Body of pancreas (tissue), 4 donors: ENCODE measurements at regions not wholly inside any gene's neighbourhood (a gene's known extent, or its start where the extent isn't known, plus 50 kb on each side); places are given as distances from the start of the nearest gene placed in this dataset.

Experiments used
- CTCF ChIP-seq, 7 experiments: fragments of 450-650 bp in 4 of 7; fragments of 200-600 bp in 3 of 7; sonication (generic) in 3 of 7; IDR thresholded peaks; one replicate each; pipeline ENCODE4 v1.5.1; 2016 to 2019; ENCODE audit warnings: antibody characterized with exemption in 7 of 7
- POLR2A ChIP-seq, 3 donors: fragments of 450-650 bp; IDR thresholded peaks; one replicate each; pipeline ENCODE4 v1.6.1; 2016; ENCODE audit warnings: antibody characterized with exemption in 3 of 3, mild to moderate bottlenecking in 2 of 3

- no peak for TF ChIP-seq CTCF (IDR thresholded peaks at IDR 0.05)
- no peak for TF ChIP-seq POLR2A (IDR thresholded peaks at IDR 0.05)
Observed at GRCh38 chr3:77720460-77720971, 680.6 kb downstream of the ROBO2 start.
